GM12892 (cell line): ENCODE measurements at regions not wholly inside any gene's neighbourhood (a gene's known extent, or its start where the extent isn't known, plus 50 kb on each side); places are given as distances from the start of the nearest gene placed in this dataset.

ENCODE experiments used
- POLR2A ChIP-seq: IDR thresholded peaks from 2 replicates; pipeline ENCODE4 v1.6.1; 2011; ENCODE audit warnings: low read depth, low read length, control low read depth
- POLR2AphosphoS5 ChIP-seq: IDR thresholded peaks from 2 replicates; pipeline ENCODE4 v1.6.1; 2011; ENCODE audit warnings: low read depth, low read length, control low read depth
- TAF1 ChIP-seq: IDR thresholded peaks from 2 replicates; pipeline ENCODE4 v1.6.1; 2011; ENCODE audit warnings: low read depth, mild to moderate bottlenecking, control low read depth, low read length, borderline replicate concordance

GRCh38 chr7:17044861-17045260 is 163.1 kb upstream of the AGR3 start:
- TF ChIP-seq POLR2A (no peak), POLR2AphosphoS5 (no peak), TAF1 (no peak)
